Chondrocyte (in vitro differentiated cells): ENCODE measurements at regions not wholly inside any gene's neighbourhood (a gene's known extent, or its start where the extent isn't known, plus 50 kb on each side); places are given as distances from the start of the nearest gene placed in this dataset.

Source experiments
- DNase-seq: peaks from one replicate; pipeline ENCODE4 v3.0.0; 2021; ENCODE audit warnings: mixed read lengths, low spot score
- H3K27ac Mint-ChIP-seq: one replicate; pipeline ENCODE4 v1.8.0; 2021; ENCODE audit warnings: mild to moderate bottlenecking, moderate library complexity, mixed read lengths; ENCODE audit not compliant: unreplicated experiment
- H3K27me3 Mint-ChIP-seq: 2 replicates; pipeline ENCODE4 v1.8.0; 2021; ENCODE audit warnings: low read depth, mixed read lengths
- H3K36me3 Mint-ChIP-seq: 2 replicates; pipeline ENCODE4 v1.8.0; 2021; ENCODE audit warnings: low read depth, mixed read lengths
- H3K4me1 Mint-ChIP-seq: 2 replicates; pipeline ENCODE4 v1.8.0; 2021; ENCODE audit warnings: low read depth, mild to moderate bottlenecking, mixed read lengths
- H3K4me3 Mint-ChIP-seq: one replicate; pipeline ENCODE4 v1.8.0; 2021; ENCODE audit warnings: mild to moderate bottlenecking, moderate library complexity, mixed read lengths; ENCODE audit not compliant: unreplicated experiment
- H3K9me3 Mint-ChIP-seq: 2 replicates; pipeline ENCODE4 v1.8.0; 2021; ENCODE audit warnings: low read depth, mixed read lengths
- TF ChIP-seq, protein P1 (sequence below): fragments of 200-600 bp; sonication (generic); IDR thresholded peaks from 2 replicates; pipeline ENCODE4 v1.5.0; 2021; ENCODE audit warnings: antibody characterized with exemption, mild to moderate bottlenecking, moderate library complexity

DNA sequence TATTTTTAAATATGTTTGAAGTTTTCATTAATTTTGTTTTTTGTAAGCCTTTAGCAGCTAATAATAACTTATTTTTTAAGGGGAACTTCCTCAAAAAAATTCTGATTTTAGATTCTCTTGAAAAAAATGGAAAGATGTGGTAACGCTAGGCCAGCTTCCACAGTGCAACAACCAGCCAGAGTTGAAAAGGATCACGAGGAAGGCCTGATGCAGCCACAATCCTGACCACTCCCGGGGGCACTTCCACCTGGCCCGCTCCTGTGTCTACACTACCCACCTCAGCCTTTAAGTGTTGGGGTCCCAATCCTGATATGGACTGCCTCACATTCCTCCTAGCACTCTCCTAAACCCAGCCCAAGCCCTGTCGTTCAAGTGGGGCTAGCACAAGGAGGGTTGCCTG, 101.1 kb downstream of the TMEM17 start:
- no peak for DNase-seq
- H3K27ac Mint-ChIP-seq = no peak overlapping the region

DNA sequence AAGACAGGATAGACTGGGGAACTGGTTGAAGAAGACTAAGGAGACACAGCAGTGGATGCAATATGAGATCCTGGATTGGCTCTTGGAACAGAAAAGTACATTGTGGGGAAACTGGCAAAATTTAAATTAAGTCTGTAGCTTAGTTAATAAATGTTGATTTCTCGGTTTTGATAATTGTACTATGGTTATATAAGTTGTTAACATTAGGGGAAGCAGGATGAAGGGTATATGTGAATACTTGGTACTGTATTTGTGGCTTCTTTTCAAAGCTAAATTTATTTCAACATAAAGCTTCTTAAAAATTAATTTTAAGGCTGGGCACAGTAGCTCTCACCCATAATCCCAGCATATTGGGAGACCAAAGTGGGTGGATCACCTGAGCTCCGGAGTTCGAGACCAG, 103.8 kb downstream of the TMEM17 start:
- no peak overlapping the region for H3K4me3 Mint-ChIP-seq
- H3K27ac Mint-ChIP-seq = no peak overlapping the region
- peaks cover under 1% of the 10 kb centered on the region for H3K27me3 Mint-ChIP-seq
- peaks cover 4% of the 10 kb centered on the region for H3K9me3 Mint-ChIP-seq
- peaks cover 3% of the 10 kb centered on the region for H3K36me3 Mint-ChIP-seq
- H3K4me1 Mint-ChIP-seq = peaks cover under 1% of the 10 kb centered on the region
- TF ChIP-seq, protein P1, sequence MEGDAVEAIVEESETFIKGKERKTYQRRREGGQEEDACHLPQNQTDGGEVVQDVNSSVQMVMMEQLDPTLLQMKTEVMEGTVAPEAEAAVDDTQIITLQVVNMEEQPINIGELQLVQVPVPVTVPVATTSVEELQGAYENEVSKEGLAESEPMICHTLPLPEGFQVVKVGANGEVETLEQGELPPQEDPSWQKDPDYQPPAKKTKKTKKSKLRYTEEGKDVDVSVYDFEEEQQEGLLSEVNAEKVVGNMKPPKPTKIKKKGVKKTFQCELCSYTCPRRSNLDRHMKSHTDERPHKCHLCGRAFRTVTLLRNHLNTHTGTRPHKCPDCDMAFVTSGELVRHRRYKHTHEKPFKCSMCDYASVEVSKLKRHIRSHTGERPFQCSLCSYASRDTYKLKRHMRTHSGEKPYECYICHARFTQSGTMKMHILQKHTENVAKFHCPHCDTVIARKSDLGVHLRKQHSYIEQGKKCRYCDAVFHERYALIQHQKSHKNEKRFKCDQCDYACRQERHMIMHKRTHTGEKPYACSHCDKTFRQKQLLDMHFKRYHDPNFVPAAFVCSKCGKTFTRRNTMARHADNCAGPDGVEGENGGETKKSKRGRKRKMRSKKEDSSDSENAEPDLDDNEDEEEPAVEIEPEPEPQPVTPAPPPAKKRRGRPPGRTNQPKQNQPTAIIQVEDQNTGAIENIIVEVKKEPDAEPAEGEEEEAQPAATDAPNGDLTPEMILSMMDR = no peak
- DNase-seq = no peak

More for the DNA sequence above, 101.1 kb downstream of the TMEM17 start:
- peaks cover 3% of the 10 kb centered on the region for H3K27me3 Mint-ChIP-seq
- TF ChIP-seq, protein P1 = no peak
- H3K4me3 Mint-ChIP-seq = no peak overlapping the region
- peaks cover 4% of the 10 kb centered on the region for H3K9me3 Mint-ChIP-seq
- peaks cover 3% of the 10 kb centered on the region for H3K36me3 Mint-ChIP-seq
- peaks cover 11% of the 10 kb centered on the region for H3K4me1 Mint-ChIP-seq

DNA sequence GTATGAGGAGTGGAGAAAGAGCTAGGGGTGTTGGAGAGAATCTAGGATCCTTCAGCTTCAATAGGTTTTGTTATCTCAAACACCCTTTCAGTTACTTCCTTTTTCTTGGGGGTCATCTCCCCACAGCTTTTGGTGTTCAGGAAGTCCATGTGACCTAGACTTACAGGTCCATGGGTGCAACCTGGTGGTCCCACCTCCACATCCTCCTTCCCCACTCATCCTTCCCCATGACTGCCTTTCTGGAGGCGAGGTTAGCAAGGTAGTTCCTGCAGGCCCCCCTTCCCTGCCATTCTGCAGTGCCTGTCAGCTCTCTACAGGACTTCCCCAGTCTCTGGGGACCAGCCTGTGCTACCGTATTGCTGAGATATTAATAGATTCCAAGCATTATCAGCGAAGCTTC, 107.6 kb downstream of the TMEM17 start:
- Mint-ChIP-seq H3K4me1 (no peaks in the 10 kb centered on the region), H3K9me3 (peaks cover 4% of the 10 kb centered on the region), H3K4me3 (no peak overlapping the region), H3K27ac (no peak overlapping the region), H3K27me3 (no peaks in the 10 kb centered on the region), H3K36me3 (peaks cover 3% of the 10 kb centered on the region)
- DNase-seq = no peak
- TF ChIP-seq, protein P1 = no peak

DNA sequence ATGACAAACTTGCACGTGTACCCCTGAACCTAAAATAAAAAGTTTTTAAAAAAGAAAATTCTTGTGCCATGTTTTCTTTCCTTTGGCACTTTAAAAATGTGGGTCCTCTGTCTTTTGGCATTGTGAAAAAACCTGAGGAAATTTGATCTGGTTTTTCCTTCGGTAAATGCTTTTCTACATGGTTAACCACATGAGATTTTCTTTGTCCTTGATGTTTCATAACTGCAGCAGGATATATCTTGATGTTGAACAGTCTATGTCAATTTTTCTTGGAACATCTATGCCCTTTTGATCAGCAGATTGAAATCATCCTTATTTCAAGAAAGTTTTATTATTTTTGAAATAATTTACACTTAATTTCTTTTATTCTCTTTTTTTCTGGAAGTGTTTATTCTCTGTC, 109.1 kb downstream of the TMEM17 start:
- no peak for DNase-seq
- peaks cover under 1% of the 10 kb centered on the region for H3K36me3 Mint-ChIP-seq
- no peak overlapping the region for H3K4me3 Mint-ChIP-seq
- TF ChIP-seq, protein P1 = no peak
- H3K27ac Mint-ChIP-seq = no peak overlapping the region
- H3K9me3 Mint-ChIP-seq = peaks cover 1% of the 10 kb centered on the region
- no peaks in the 10 kb centered on the region for H3K4me1 Mint-ChIP-seq
- H3K27me3 Mint-ChIP-seq = no peaks in the 10 kb centered on the region

DNA sequence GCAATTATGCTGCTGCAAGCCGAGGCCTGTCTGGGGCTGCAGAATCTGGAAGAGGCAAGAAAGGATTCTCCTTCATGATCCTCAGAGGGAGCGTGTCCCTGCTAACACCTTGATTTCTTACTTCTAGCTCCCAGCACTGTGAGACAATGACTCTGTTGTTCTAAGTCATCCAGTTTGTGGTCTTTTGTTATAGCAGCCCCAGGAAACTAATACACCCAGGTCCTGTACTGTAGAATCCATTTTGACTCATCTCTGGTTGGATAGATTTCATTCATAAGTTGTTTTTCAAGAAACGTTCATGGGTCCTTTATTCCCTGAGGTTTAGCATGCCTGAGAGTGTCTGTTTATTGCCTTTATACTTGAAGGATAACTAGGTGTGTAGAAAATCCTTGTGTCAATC, 112.7 kb downstream of the TMEM17 start:
- no peak for DNase-seq
- Mint-ChIP-seq H3K27ac (no peak overlapping the region), H3K9me3 (no peaks in the 10 kb centered on the region), H3K27me3 (no peaks in the 10 kb centered on the region), H3K36me3 (no peaks in the 10 kb centered on the region), H3K4me1 (no peaks in the 10 kb centered on the region), H3K4me3 (no peak overlapping the region)
- TF ChIP-seq, protein P1 = no peak
